Choroid plexus epithelial cell (primary cell): ENCODE measurements at regions not wholly inside any gene's neighbourhood (a gene's known extent, or its start where the extent isn't known, plus 50 kb on each side); places are given as distances from the start of the nearest gene placed in this dataset.

Experiments used
- DNase-seq: peaks from one replicate; pipeline ENCODE4 v3.0.0-alpha.2; 2010; ENCODE audit warnings: low read depth
- H3K4me3 ChIP-seq: 2 replicates; pipeline ENCODE4 v1.5.1; 2011; ENCODE audit warnings: low read depth, mild to moderate bottlenecking, control low read depth, low read length, moderate library complexity
- TF ChIP-seq, protein P1 (sequence below): conservative IDR thresholded peaks from 2 replicates; pipeline ENCODE4 v1.5.1; 2011; ENCODE audit warnings: low read depth, mild to moderate bottlenecking, control low read depth, inconsistent platforms, low read length, moderate library complexity

DNA sequence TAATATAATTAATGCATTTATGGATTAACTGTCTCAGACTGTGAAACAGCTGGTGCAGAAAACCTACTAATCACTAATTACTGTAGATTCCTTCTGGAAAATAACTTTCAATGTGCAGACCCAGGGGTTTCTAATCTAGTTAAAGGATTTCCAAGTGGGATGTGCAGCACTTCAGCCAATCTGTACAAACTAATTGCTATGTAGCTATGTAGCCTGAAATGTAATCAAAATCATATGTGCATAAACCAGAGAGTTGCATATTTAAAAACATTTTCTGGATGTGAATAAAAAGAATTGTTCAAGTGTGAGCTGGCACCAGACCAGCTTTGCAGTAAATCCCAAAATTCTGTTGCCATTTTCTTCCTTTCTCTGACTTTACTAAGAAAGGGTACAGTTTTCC is 127.5 kb upstream of the CD96 start:
- no peak overlapping the region for H3K4me3 ChIP-seq
- DNase-seq: no peak
- TF ChIP-seq, protein P1, sequence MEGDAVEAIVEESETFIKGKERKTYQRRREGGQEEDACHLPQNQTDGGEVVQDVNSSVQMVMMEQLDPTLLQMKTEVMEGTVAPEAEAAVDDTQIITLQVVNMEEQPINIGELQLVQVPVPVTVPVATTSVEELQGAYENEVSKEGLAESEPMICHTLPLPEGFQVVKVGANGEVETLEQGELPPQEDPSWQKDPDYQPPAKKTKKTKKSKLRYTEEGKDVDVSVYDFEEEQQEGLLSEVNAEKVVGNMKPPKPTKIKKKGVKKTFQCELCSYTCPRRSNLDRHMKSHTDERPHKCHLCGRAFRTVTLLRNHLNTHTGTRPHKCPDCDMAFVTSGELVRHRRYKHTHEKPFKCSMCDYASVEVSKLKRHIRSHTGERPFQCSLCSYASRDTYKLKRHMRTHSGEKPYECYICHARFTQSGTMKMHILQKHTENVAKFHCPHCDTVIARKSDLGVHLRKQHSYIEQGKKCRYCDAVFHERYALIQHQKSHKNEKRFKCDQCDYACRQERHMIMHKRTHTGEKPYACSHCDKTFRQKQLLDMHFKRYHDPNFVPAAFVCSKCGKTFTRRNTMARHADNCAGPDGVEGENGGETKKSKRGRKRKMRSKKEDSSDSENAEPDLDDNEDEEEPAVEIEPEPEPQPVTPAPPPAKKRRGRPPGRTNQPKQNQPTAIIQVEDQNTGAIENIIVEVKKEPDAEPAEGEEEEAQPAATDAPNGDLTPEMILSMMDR: no peak

DNA sequence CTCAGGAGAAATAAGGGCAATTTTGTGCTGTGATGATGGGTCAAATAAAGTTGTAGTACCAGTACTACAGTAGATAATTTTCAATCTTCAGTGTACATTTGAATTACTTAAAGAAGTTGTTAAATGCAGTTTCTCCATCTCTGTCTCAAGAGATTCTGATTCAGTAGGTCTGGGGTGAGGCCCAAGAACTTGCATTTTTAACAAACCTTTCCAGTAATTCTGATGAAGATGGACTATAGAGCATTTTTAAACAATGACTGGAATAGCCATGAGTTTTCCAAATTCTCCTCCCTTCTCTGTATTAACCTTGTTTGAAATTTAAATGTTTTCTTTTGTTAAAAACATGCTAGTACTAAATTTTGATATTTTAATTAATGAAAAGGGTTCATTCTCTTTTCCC is 127.0 kb upstream of the CD96 start:
- H3K4me3 ChIP-seq: no peak overlapping the region
- no peak for DNase-seq
- TF ChIP-seq, protein P1: no peak

DNA sequence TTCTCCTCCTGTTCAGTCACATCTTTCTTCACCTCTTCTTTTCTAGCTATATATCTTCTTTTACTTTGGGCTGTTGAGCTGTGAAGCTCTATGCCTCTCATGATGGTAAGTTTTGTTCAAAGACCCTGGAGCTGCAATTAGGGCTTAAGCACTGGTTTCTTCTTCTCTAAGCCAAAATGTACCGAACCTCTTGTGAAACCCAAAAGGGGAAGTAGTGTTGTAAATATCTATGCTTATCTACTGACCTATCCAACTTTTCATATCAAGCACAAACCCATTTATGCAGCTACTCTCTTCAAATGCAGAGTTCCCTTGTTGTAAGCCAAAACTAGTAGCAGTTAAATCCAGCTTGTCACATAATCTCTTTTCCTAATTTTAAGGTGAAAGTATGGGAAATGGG is 123.6 kb upstream of the CD96 start:
- no peak overlapping the region for H3K4me3 ChIP-seq
- DNase-seq: no peak
- TF ChIP-seq, protein P1: no peak

DNA sequence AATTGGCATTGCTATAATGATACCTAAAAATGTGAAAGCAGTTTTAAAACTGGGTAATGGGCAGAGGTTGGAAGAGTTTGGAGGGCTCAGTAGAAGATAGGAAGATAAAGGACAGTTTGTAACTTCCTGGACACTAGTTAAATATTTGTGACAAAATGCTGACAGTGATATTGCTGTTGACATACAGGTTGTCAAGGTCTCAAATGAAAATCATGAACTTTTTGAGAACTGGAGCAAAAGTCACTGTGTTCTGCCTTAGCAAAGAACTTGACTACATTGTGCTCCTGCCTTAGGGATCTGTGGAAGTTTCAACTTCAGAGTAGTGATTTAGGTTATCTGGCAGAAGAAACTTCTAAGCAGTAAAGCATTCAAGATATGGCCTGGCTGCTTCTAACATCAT is 113.7 kb upstream of the CD96 start:
- TF ChIP-seq, protein P1: no peak
- H3K4me3 ChIP-seq: no peak overlapping the region
- no peak for DNase-seq

- no peak for DNase-seq
- no peak overlapping the region for H3K4me3 ChIP-seq
- TF ChIP-seq, protein P1: no peak
These were observed 106.9 kb upstream of the CD96 start for GRCh38 chr3:111434941-111435622.

- no peak for DNase-seq
- no peak overlapping the region for H3K4me3 ChIP-seq
- TF ChIP-seq, protein P1: no peak
These were observed 103.7 kb upstream of the CD96 start for GRCh38 chr3:111438283-111438682.

- DNase-seq: no peak
- no peak overlapping the region for H3K4me3 ChIP-seq
- TF ChIP-seq, protein P1: no peak
These were observed 87.4 kb upstream of the CD96 start for GRCh38 chr3:111454551-111454950.
